ENCODE measurements at regions not wholly inside any gene's neighbourhood (a gene's known extent, or its start where the extent isn't known, plus 50 kb on each side); places are given as distances from the start of the nearest gene placed in this dataset.
"Not testable (repeated sequence)": the region's sequence is repeated elsewhere in the genome, so short reads cannot be mapped to it uniquely, and the experiment has no call there.

DNA sequence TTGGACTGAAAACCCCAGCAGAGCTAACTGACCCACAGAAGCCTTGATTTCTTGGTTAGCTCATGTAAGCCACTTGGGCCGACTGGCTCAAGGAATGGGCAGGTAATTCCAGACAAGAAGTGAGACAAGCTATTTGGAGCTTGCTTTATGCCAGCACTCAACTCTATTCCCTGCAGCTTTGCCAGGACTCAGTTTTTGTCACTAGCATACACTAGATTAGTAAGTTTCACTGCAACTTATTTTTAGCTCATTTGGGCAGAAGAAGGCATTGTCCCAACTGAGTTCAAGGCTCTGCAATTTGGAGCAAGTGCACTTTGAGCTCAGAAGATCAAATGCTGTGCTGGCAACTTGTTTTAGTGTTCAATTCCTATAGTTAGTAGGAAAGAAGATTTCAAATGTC, 116.1 kb downstream of the SLC4A3 start:
- DNase-seq (ENCODE audit: low spot score in 2 of 2) (no peak), ATAC-seq (no peak)
- Mint-ChIP-seq H3K4me1 (no peaks in the 10 kb centered on the region), H3K4me3 (no peak overlapping the region), H3K27ac (no peak overlapping the region), H3K9me3 (no peaks in the 10 kb centered on the region), H3K36me3 (no peaks in the 10 kb centered on the region)

DNA sequence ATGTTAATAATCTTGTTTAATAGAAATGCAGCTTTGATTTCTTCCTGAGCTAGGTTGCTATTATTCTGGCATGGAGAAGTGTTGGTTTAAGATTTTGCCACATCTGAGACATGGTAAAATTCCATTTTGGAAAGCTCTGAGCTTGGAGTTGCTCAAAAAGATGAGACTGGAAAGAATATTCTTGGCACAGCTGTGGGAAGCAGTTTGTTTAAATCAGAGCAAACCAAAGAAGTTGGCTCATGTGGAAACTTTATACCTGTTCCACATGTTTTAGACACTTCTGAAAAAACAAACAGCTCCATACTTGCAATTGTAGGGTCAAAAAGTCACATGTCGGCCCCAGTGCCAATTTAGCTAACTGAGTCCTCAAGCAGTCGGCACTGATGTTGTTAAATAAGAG, 116.6 kb downstream of the SLC4A3 start:
- Mint-ChIP-seq H3K9me3 (no peaks in the 10 kb centered on the region), H3K27ac (no peak overlapping the region), H3K4me3 (no peak overlapping the region), H3K36me3 (no peaks in the 10 kb centered on the region), H3K4me1 (no peaks in the 10 kb centered on the region)
- ATAC-seq (no peak), DNase-seq (ENCODE audit: low spot score in 2 of 2) (no peak)

DNA sequence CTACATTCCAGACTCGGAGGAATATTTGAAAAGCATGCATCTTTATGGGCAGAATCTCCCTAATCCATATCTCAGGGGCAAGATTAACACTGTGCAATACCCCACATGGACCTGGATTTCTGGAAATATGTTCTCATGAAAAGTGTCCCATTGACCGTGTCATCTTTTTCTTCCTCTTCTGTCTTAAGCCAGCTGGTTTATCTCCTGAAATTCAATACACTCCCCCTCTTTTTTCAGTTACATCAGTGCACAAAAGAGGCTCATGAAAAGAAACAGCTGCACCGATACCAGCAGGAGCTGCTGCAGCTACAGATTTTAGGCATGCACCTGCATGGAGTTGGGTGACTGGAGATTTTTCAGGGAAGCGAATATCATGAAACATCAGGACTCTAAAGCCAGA, 117.2 kb downstream of the SLC4A3 start:
- no peak overlapping the region for H3K27ac Mint-ChIP-seq
- H3K4me1 Mint-ChIP-seq: no peaks in the 10 kb centered on the region
- H3K4me3 Mint-ChIP-seq: no peak overlapping the region
- H3K36me3 Mint-ChIP-seq: no peaks in the 10 kb centered on the region
- no peaks in the 10 kb centered on the region for H3K9me3 Mint-ChIP-seq
- ATAC-seq (no peak), DNase-seq (ENCODE audit: low spot score in 2 of 2) (no peak)

DNA sequence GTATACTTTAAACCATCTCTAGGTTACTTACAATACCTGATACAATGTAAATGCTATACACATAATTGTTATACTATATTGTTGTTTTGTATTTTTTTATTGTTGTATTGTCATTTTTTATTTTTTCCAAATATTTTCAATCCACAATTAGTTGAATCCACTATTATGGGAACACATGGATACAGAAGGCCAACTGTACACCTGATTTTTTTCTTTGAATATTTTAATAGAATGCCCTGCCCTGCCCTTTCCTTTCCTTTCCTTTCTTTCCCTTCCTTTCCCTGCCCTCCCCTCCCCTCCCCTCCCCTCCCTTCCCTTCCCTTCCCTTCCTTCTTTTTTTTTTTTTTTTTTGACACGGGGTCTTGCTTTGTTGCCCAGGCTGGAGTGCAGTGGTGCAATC, 120.2 kb downstream of the SLC4A3 start:
- H3K27ac Mint-ChIP-seq: no peak overlapping the region
- no peak overlapping the region for H3K4me3 Mint-ChIP-seq
- no peak for DNase-seq (ENCODE audit: low spot score in 2 of 2)
- H3K9me3 Mint-ChIP-seq: no peaks in the 10 kb centered on the region
- no peak for ATAC-seq
- no peaks in the 10 kb centered on the region for H3K4me1 Mint-ChIP-seq
- no peaks in the 10 kb centered on the region for H3K36me3 Mint-ChIP-seq

GRCh38 chr2:219748671-219749570, 121.5 kb downstream of the SLC4A3 start:
- Mint-ChIP-seq H3K4me3 (no peak overlapping the region), H3K9me3 (no peaks in the 10 kb centered on the region), H3K36me3 (no peaks in the 10 kb centered on the region), H3K4me1 (no peaks in the 10 kb centered on the region), H3K27ac (no peak overlapping the region)
- ATAC-seq (no peak), DNase-seq (ENCODE audit: low spot score in 2 of 2) (no peak)

DNA sequence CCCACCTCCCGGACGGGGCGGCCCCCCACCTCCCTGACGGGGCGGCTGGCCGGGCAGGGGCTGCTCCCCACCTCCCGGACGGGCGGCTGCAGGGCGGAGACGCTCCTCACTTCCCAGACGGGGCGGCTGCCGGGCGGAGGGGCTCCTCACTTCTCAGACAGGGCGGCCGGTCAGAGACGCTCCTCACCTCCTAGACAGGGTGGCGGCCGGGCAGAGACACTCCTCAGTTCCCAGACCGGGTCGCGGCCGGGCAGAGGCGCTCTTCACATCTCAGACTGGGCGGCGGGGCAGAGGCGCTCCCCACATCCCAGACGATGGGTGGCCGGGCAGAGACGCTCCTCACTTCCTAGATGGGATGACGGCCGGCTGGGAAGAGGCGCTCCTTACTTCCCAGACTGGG, 123.7 kb downstream of the SLC4A3 start:
- not testable (repeated sequence) for H3K9me3 Mint-ChIP-seq; H3K27ac Mint-ChIP-seq; H3K4me3 Mint-ChIP-seq; H3K4me1 Mint-ChIP-seq; DNase-seq (ENCODE audit: low spot score in 2 of 2); ATAC-seq; H3K36me3 Mint-ChIP-seq

GRCh38 chr2:219752726-219753125, 125.3 kb downstream of the SLC4A3 start:
- Mint-ChIP-seq H3K9me3 (peaks cover 3% of the 10 kb centered on the region), H3K4me1 (no peaks in the 10 kb centered on the region), H3K36me3 (no peaks in the 10 kb centered on the region), H3K4me3 (no peak overlapping the region), H3K27ac (no peak overlapping the region)
- DNase-seq (ENCODE audit: low spot score in 2 of 2): no peak
- ATAC-seq: no peak

- no peak for ATAC-seq
- peaks cover 3% of the 10 kb centered on the region for H3K9me3 Mint-ChIP-seq
- H3K4me1 Mint-ChIP-seq: no peaks in the 10 kb centered on the region
- H3K4me3 Mint-ChIP-seq: no peak overlapping the region
- H3K36me3 Mint-ChIP-seq: no peaks in the 10 kb centered on the region
- no peak overlapping the region for H3K27ac Mint-ChIP-seq
- DNase-seq (ENCODE audit: low spot score in 2 of 2): no peak
Measured at GRCh38 chr2:219758907-219759680, 131.7 kb downstream of the SLC4A3 start.

DNA sequence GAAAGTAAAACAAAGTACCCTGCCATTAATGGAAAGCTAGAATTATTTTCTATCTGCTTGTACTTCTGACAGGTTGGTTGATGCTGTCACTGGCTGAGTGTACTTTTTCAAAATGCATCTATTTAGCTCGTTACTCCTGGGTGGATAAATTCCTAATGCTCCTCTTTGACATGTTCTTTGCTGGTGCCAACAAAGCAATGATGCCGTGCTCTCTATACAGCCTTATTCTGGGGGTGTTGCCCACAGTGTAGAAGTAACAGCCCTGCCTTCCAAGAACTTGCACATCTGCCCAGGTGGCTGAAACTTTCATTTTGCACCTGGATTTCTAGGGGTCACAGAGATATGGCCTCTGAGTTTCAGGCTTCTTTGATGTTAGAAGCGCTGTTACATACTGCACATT, 132.4 kb downstream of the SLC4A3 start:
- Mint-ChIP-seq H3K27ac (no peak overlapping the region), H3K4me3 (no peak overlapping the region), H3K9me3 (peaks cover 6% of the 10 kb centered on the region), H3K36me3 (no peaks in the 10 kb centered on the region), H3K4me1 (no peaks in the 10 kb centered on the region)
- DNase-seq (ENCODE audit: low spot score in 2 of 2) (no peak), ATAC-seq (no peak)

DNA sequence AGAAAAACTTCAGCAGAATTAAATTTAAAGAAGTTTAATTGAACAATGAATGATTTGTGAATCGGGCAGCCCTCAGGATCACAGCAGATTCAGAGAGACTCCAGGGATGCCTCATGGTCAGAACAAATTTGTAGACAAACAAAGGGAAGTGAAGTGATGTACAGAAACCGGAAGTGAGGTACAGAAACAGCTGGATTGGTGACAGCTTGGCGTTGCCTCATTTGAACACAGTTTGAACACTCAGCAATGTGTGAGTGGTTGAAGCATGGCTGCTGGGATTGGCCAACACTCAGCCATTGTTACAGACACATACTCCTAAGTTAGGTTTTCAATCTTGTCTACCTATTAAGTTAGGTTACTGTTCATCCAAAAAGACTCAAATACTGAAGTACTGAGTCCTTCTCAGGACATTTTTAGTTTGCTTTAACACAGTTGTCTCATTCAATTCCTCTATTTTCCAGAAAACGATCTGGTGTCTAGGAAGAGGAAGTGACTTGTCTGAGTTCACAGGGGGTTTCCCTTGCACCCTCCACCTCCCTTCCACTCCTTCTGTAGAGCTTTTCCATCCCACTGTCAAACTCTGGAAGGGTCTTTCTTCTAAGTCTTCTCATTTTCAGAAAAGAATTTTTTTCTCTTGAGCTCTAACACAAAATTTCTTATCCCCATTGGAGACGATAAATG, 137.9 kb downstream of the SLC4A3 start:
- no peak for ATAC-seq
- H3K4me3 Mint-ChIP-seq: no peak overlapping the region

GRCh38 chr2:219766658-219767057, 139.2 kb downstream of the SLC4A3 start:
- DNase-seq (ENCODE audit: low spot score in 2 of 2): no peak
- Mint-ChIP-seq H3K9me3 (peaks cover 10% of the 10 kb centered on the region), H3K4me1 (no peaks in the 10 kb centered on the region), H3K36me3 (no peaks in the 10 kb centered on the region), H3K4me3 (no peak overlapping the region), H3K27ac (no peak overlapping the region)
- no peak for ATAC-seq

More for the DNA sequence above, 137.9 kb downstream of the SLC4A3 start:
- Mint-ChIP-seq H3K36me3 (no peaks in the 10 kb centered on the region), H3K27ac (no peak overlapping the region), H3K4me1 (no peaks in the 10 kb centered on the region), H3K9me3 (peaks cover 10% of the 10 kb centered on the region)
- no peak for DNase-seq (ENCODE audit: low spot score in 2 of 2)

DNA sequence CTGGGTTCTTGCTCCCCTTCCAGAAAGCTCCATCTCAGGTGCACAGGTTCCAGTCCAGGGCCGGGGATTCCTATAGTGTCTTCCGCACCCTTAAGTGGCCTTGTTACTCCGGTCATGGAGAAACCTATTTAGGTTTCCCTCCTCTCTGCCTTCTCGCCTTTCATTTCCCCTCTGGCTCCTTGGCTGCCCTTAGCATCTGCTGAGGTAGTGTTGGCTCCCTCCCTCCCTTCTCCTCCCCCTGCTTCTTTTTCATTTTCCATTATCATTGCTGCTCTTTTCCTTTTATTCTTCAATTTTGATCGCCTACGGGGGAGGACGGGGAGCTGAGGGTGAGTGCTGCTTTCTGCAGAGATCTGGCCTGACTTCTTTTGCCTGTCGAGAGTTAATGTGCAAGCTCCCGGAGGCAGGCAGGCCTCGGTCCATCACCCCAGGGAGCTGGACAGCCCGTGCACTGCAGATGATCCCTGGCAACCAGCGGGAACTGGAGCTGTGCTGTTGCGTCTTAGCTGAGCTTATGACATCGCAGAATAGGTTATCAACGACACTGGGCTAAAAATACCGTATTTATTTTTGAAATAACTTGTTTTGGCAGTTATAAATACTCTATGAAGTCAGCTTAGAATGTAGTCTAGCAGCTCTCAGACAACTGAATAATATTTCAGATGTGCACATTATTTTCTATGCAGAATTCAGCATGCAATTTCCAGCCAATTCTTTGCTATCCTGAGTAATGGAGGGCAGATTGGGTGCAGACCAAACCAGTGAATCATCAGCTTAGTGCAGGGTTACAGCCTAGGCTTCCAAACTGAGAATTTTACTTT, 141.9 kb downstream of the SLC4A3 start:
- Mint-ChIP-seq H3K36me3 (no peaks in the 10 kb centered on the region), H3K27ac (no peak overlapping the region), H3K4me3 (no peak overlapping the region), H3K4me1 (no peaks in the 10 kb centered on the region), H3K9me3 (peaks cover 10% of the 10 kb centered on the region)
- no peak for DNase-seq (ENCODE audit: low spot score in 2 of 2)
- no peak for ATAC-seq

- DNase-seq (ENCODE audit: low spot score in 2 of 2) (no peak), ATAC-seq (no peak)
- Mint-ChIP-seq H3K4me3 (no peak overlapping the region), H3K27ac (no peak overlapping the region), H3K4me1 (no peaks in the 10 kb centered on the region), H3K36me3 (no peaks in the 10 kb centered on the region), H3K9me3 (peaks cover 6% of the 10 kb centered on the region)
Measured at GRCh38 chr2:219772103-219772635, 144.7 kb downstream of the SLC4A3 start.

- H3K4me1 Mint-ChIP-seq: no peaks in the 10 kb centered on the region
- ATAC-seq (no peak), DNase-seq (ENCODE audit: low spot score in 2 of 2) (no peak)
- H3K9me3 Mint-ChIP-seq: peaks cover 6% of the 10 kb centered on the region
- H3K4me3 Mint-ChIP-seq: no peak overlapping the region
- no peaks in the 10 kb centered on the region for H3K36me3 Mint-ChIP-seq
- H3K27ac Mint-ChIP-seq: no peak overlapping the region
Measured at GRCh38 chr2:219772697-219773096, 145.3 kb downstream of the SLC4A3 start.

- no peak for DNase-seq (ENCODE audit: low spot score in 2 of 2)
- ATAC-seq: no peak
- no peaks in the 10 kb centered on the region for H3K4me1 Mint-ChIP-seq
- no peak overlapping the region for H3K4me3 Mint-ChIP-seq
- no peaks in the 10 kb centered on the region for H3K9me3 Mint-ChIP-seq
- H3K27ac Mint-ChIP-seq: no peak overlapping the region
- no peaks in the 10 kb centered on the region for H3K36me3 Mint-ChIP-seq
Measured at GRCh38 chr2:219775506-219775905, 148.1 kb downstream of the SLC4A3 start.

Data from stimulated activated effector memory CD8-positive, alpha-beta T cell treated with anti-CD3 and anti-CD28 coated beads, Interleukin-12 subunit alpha, Interleukin-12 subunit beta, amount 100 ng/mL, for 72 hours (primary cell).